ENCODE measurements at regions not wholly inside any gene's neighbourhood (a gene's known extent, or its start where the extent isn't known, plus 50 kb on each side); places are given as distances from the start of the nearest gene placed in this dataset.

- intact Hi-C loops (cut with DNase I), result no loop called here
Observed at GRCh38 chr9:120153258-120153657, 426.7 kb downstream of the CDK5RAP2 start.

GRCh38 chr9:120152295-120152694 is 427.7 kb downstream of the CDK5RAP2 start:
- H3K27ac ChIP-seq, result no peak overlapping the region
- H3K27me3 ChIP-seq (ENCODE audit: insufficient read depth in 3 of 3, low read length in 2 of 3), result peaks cover 0 to 2% (median 0%) of the 10 kb centered on the region in 3 donors
- H3K36me3 ChIP-seq (ENCODE audit: insufficient read depth in 1 of 2, low read depth in 1 of 2), result no peaks in the 10 kb centered on the region
- WGBS, 3 donors, result 27 to 37% (median 30%) methylated on average over 4 of the region's 4 CpGs
- ATAC-seq (peak in 1 of 4 donors; percentile 50), DNase-seq (peak in 1 of 2 donors; percentile 17)
- H3K9me3 ChIP-seq, result no peaks in the 10 kb centered on the region
- no peak overlapping the region for H3K4me3 ChIP-seq
- TF ChIP-seq CTCF (IDR thresholded peaks at IDR 0.05), result no peak
- H3K4me1 ChIP-seq, result no peaks in the 10 kb centered on the region
- intact Hi-C loops (cut with DNase I), result no loop called here

More at GRCh38 chr9:120153258-120153657, 426.7 kb downstream of the CDK5RAP2 start:
- Histone ChIP-seq H3K9me3 (no peaks in the 10 kb centered on the region), H3K27me3 (ENCODE audit: insufficient read depth in 3 of 3, low read length in 2 of 3) (peaks cover 0 to 2% (median 0%) of the 10 kb centered on the region in 3 donors), H3K27ac (no peak overlapping the region), H3K4me1 (no peaks in the 10 kb centered on the region), H3K4me3 (no peak overlapping the region), H3K36me3 (ENCODE audit: insufficient read depth in 1 of 2, low read depth in 1 of 2) (no peaks in the 10 kb centered on the region)
- 82 to 100% (median 85%) methylated on average over 1 of the region's 1 CpG for WGBS, 3 donors
- no peak for TF ChIP-seq CTCF (IDR thresholded peaks at IDR 0.05)
- DNase-seq, result no peak
- ATAC-seq, result no peak

- Histone ChIP-seq H3K27me3 (ENCODE audit: insufficient read depth in 3 of 3, low read length in 2 of 3) (peaks cover 0 to 2% (median 0%) of the 10 kb centered on the region in 3 donors), H3K27ac (no peak overlapping the region), H3K4me3 (no peak overlapping the region), H3K36me3 (ENCODE audit: insufficient read depth in 1 of 2, low read depth in 1 of 2) (no peaks in the 10 kb centered on the region), H3K9me3 (no peaks in the 10 kb centered on the region), H3K4me1 (no peaks in the 10 kb centered on the region)
- no peak for DNase-seq
- no peak for TF ChIP-seq CTCF (IDR thresholded peaks at IDR 0.05)
- WGBS, 3 donors, result 27 to 35% (median 33%) methylated on average over 12 of the region's 12 CpGs
- intact Hi-C loops (cut with DNase I), result no loop called here
- ATAC-seq, result no peak
Observed at GRCh38 chr9:120151806-120152205, 428.2 kb downstream of the CDK5RAP2 start.

- Histone ChIP-seq H3K4me3 (no peak overlapping the region), H3K27me3 (ENCODE audit: insufficient read depth in 3 of 3, low read length in 2 of 3) (peaks cover 0 to 2% (median 0%) of the 10 kb centered on the region in 3 donors), H3K4me1 (no peaks in the 10 kb centered on the region), H3K36me3 (ENCODE audit: insufficient read depth in 1 of 2, low read depth in 1 of 2) (no peaks in the 10 kb centered on the region), H3K9me3 (no peaks in the 10 kb centered on the region), H3K27ac (no peak overlapping the region)
- WGBS, 3 donors, result 85 to 90% (median 87%) methylated on average over 3 of the region's 3 CpGs
- intact Hi-C loops (cut with DNase I), result no loop called here
- TF ChIP-seq CTCF (IDR thresholded peaks at IDR 0.05), result no peak
- ATAC-seq, result no peak
- DNase-seq, result no peak
Observed at GRCh38 chr9:120151149-120151548, 428.8 kb downstream of the CDK5RAP2 start.

- Histone ChIP-seq H3K4me3 (no peak overlapping the region), H3K27ac (no peak overlapping the region), H3K27me3 (ENCODE audit: insufficient read depth in 3 of 3, low read length in 2 of 3) (peaks cover 0 to 3% (median 0%) of the 10 kb centered on the region in 3 donors), H3K36me3 (ENCODE audit: insufficient read depth in 1 of 2, low read depth in 1 of 2) (no peaks in the 10 kb centered on the region), H3K9me3 (no peaks in the 10 kb centered on the region), H3K4me1 (no peaks in the 10 kb centered on the region)
- TF ChIP-seq CTCF (IDR thresholded peaks at IDR 0.05), result no peak
- 78 to 90% (median 79%) methylated on average over 1 of the region's 1 CpG for WGBS, 3 donors
- intact Hi-C loops (cut with DNase I), result no loop called here
- no peak for ATAC-seq
- no peak for DNase-seq
Observed at GRCh38 chr9:120138955-120139354, 441.0 kb downstream of the CDK5RAP2 start.

Measured in psoas muscle (tissue), 7 donors.